ENCODE measurements at regions not wholly inside any gene's neighbourhood (a gene's known extent, or its start where the extent isn't known, plus 50 kb on each side); places are given as distances from the start of the nearest gene placed in this dataset.

DNA sequence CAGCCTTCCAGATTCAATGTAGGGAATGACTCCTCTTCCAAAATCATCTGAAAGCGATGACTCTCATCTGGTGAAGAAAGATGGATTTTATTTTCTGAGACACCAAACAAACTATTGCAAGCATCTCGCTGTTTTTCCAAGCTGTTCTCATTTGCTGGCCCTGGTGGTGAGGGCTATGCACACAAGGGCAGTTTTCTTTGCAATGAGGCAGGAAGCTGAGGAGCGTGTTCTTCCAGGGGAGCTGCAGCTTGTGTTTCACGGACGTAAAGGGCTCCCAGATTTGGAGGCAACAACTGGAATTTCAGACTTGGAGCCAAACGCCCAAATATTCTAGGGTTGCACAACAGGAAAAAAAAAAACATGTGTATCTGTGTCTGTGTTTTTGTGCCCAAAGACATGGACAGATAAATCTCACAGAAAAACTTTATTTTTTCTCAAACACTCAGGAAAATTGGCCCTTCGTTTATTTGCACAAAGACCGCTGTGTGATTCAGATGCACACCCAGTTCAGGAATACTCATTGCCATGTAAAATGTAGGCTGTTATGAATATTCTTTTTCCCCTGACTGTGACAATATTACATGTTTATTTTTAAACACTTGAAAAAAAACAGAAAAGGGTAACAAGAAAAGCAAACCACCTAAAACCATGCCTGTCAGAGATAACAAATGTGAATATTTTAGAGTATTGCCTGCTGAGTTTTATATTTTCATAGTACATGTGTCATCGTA, 151.3 kb downstream of the GAS1 start:
- TF ChIP-seq, protein P1, sequence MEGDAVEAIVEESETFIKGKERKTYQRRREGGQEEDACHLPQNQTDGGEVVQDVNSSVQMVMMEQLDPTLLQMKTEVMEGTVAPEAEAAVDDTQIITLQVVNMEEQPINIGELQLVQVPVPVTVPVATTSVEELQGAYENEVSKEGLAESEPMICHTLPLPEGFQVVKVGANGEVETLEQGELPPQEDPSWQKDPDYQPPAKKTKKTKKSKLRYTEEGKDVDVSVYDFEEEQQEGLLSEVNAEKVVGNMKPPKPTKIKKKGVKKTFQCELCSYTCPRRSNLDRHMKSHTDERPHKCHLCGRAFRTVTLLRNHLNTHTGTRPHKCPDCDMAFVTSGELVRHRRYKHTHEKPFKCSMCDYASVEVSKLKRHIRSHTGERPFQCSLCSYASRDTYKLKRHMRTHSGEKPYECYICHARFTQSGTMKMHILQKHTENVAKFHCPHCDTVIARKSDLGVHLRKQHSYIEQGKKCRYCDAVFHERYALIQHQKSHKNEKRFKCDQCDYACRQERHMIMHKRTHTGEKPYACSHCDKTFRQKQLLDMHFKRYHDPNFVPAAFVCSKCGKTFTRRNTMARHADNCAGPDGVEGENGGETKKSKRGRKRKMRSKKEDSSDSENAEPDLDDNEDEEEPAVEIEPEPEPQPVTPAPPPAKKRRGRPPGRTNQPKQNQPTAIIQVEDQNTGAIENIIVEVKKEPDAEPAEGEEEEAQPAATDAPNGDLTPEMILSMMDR (IDR thresholded peaks at IDR 0.05; ENCODE audit: poor library complexity): no peak
- TF ChIP-seq EZH2phosphoT487 (IDR thresholded peaks at IDR 0.05; ENCODE audit: low read depth, severe bottlenecking, unreplicated experiment) (no peak), EZH2 (IDR thresholded peaks at IDR 0.05; ENCODE audit: borderline replicate concordance) (no peak)
- peak overlapping the region; percentile 64 for H3K27ac ChIP-seq
- H2AFZ ChIP-seq: no peak overlapping the region

DNA sequence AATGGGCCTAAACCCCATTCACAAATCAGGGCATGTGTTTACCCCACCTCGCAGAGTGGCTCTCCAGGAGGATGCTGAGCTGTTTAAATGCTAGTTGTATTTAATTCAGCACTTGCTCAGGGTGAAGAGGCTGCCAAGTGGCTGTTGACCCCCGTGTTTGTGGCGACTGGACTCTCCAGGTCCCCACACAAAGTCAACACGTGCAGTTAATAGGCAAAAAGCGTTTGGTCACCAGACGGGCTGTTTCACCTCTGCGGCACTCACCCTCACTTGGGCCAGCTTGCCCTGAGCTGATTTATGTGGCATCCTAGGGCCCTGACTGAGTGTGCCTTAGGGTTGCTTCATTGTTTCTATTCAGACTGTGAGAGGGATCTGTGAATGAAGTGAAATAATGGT, 152.3 kb downstream of the GAS1 start:
- WGBS (ENCODE audit: low lambda C conversion rate, missing lambda C conversion rate): 42% methylated on average over 7 of the region's 7 CpGs
- H3K27ac ChIP-seq: peak overlapping the region; percentile 64

More for the DNA sequence above, 151.3 kb downstream of the GAS1 start:
- H3K36me3 ChIP-seq (replicated peaks; ENCODE audit: insufficient read depth, low read depth): no peaks in the 10 kb centered on the region
- no peak overlapping the region for H3K4me3 ChIP-seq
- no peaks in the 10 kb centered on the region for H3K79me2 ChIP-seq
- H3K9me3 ChIP-seq (ENCODE audit: low read depth): no peaks in the 10 kb centered on the region
- H4K20me1 ChIP-seq (ENCODE audit: insufficient read depth, poor library complexity, severe bottlenecking): no peaks in the 10 kb centered on the region
- H3K27me3 ChIP-seq: no peaks in the 10 kb centered on the region
- peak overlapping the region; percentile 44 for H3K4me2 ChIP-seq
- H3K4me1 ChIP-seq (ENCODE audit: insufficient read depth): peaks cover 29% of the 10 kb centered on the region
- peak; percentile 37 for DNase-seq (ENCODE audit: low spot score)
- 51% methylated on average over 9 of the region's 9 CpGs for WGBS (ENCODE audit: low lambda C conversion rate, missing lambda C conversion rate)
- no peaks in the 10 kb centered on the region for H3K9me2 ChIP-seq (replicated peaks; ENCODE audit: insufficient read depth)

DNA sequence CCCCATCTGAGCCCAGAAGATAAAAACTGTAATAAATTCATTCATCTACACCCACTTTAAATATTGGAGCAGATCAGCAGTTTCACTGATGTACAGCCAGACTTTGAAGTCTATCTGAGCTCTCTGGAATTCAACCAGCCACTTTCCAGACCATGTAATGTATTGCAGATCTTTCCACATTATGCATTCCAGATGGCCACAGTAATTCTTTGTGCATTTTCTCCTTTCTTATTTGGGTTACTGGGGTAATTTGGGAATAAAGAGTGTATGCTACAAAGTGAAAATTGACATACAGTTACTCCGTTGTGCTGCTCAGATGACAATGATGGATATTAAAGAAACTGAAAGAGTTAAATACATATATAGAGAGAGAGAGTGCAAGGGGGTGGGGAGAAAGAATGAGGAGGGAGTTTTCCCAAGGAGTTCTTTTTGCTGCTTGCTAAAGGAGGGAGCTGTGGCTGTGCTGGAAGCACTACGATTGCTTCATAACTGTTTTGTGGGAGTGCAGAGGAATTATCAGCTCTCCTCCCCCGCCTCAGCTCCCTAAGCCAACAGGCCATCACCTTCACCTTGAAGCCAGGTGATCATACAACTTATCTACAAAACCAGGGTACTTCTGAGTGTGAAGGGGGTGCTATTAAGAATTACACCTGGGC, 152.8 kb downstream of the GAS1 start:
- Histone ChIP-seq H3K4me1 (ENCODE audit: insufficient read depth) (peaks cover 29% of the 10 kb centered on the region), H3K27ac (peak overlapping the region; percentile 64), H2AFZ (no peak overlapping the region), H4K20me1 (ENCODE audit: insufficient read depth, poor library complexity, severe bottlenecking) (no peaks in the 10 kb centered on the region), H3K9me2 (replicated peaks; ENCODE audit: insufficient read depth) (no peaks in the 10 kb centered on the region), H3K27me3 (no peaks in the 10 kb centered on the region), H3K36me3 (replicated peaks; ENCODE audit: insufficient read depth, low read depth) (no peaks in the 10 kb centered on the region), H3K4me3 (no peak overlapping the region), H3K4me2 (peak overlapping the region; percentile 44), H3K9me3 (ENCODE audit: low read depth) (no peaks in the 10 kb centered on the region), H3K79me2 (no peaks in the 10 kb centered on the region)
- peak; percentile 50 for DNase-seq (ENCODE audit: low spot score)
- TF ChIP-seq EZH2phosphoT487 (IDR thresholded peaks at IDR 0.05; ENCODE audit: low read depth, severe bottlenecking, unreplicated experiment): no peak
- no peak for TF ChIP-seq EZH2 (IDR thresholded peaks at IDR 0.05; ENCODE audit: borderline replicate concordance)
- TF ChIP-seq, protein P1 (IDR thresholded peaks at IDR 0.05; ENCODE audit: poor library complexity): no peak
- 28% methylated on average over 3 of the region's 3 CpGs for WGBS (ENCODE audit: low lambda C conversion rate, missing lambda C conversion rate)

More for the DNA sequence above, 152.3 kb downstream of the GAS1 start:
- H3K9me2 ChIP-seq (replicated peaks; ENCODE audit: insufficient read depth): no peaks in the 10 kb centered on the region
- no peaks in the 10 kb centered on the region for H4K20me1 ChIP-seq (ENCODE audit: insufficient read depth, poor library complexity, severe bottlenecking)
- no peaks in the 10 kb centered on the region for H3K9me3 ChIP-seq (ENCODE audit: low read depth)
- no peaks in the 10 kb centered on the region for H3K27me3 ChIP-seq
- peak overlapping the region; percentile 44 for H3K4me2 ChIP-seq
- H3K4me1 ChIP-seq (ENCODE audit: insufficient read depth): peaks cover 29% of the 10 kb centered on the region
- no peak for DNase-seq (ENCODE audit: low spot score)
- no peak overlapping the region for H2AFZ ChIP-seq
- no peak overlapping the region for H3K4me3 ChIP-seq
- no peaks in the 10 kb centered on the region for H3K36me3 ChIP-seq (replicated peaks; ENCODE audit: insufficient read depth, low read depth)
- H3K79me2 ChIP-seq: no peaks in the 10 kb centered on the region
- TF ChIP-seq EZH2phosphoT487 (IDR thresholded peaks at IDR 0.05; ENCODE audit: low read depth, severe bottlenecking, unreplicated experiment) (no peak), EZH2 (IDR thresholded peaks at IDR 0.05; ENCODE audit: borderline replicate concordance) (no peak)
- TF ChIP-seq, protein P1 (IDR thresholded peaks at IDR 0.05; ENCODE audit: poor library complexity): no peak

Measured in hepatocyte (in vitro differentiated cells).